Endothelial cell of umbilical vein (primary cell): ENCODE measurements at regions not wholly inside any gene's neighbourhood (a gene's known extent, or its start where the extent isn't known, plus 50 kb on each side); places are given as distances from the start of the nearest gene placed in this dataset.

Experiments
- BruUV-seq: library from RNA; stranded (reverse); fragments of 400-500 nt; replicated peaks from 2 replicates; lab custom pipeline; 2021; lab: Mats Ljungman, UMichigan
- CTCF ChIA-PET: fragments of 300-600, 350-600 bp; sonication (Branson Sonifier 250); formaldehyde crosslinking; loops from one replicate; lab custom pipeline; 2021; ENCODE audit warnings: antibody characterized with exemption, inconsistent platforms; lab: Charles Lee
- POLR2A ChIA-PET: fragments of 300-600, 350-600 bp; sonication (Branson Sonifier 250); formaldehyde crosslinking; loops from one replicate; lab custom pipeline; 2021; ENCODE audit warnings: antibody characterized with exemption, inconsistent platforms; lab: Charles Lee
- DNase-seq: peaks from one replicate; pipeline ENCODE4 v3.0.0-alpha.2; 2011; ENCODE audit warnings: low read depth, low spot score
- FAIRE-seq: peaks from 2 replicates; lab custom pipeline; 2011; peaks lifted over from hg19 to GRCh38; lab: Jason Lieb, UNC
- H2AFZ ChIP-seq: 2 replicates; pipeline ENCODE4 v1.6.0; 2012; ENCODE audit warnings: low read depth, low read length, control low read depth, inconsistent platforms
- H3K27ac ChIP-seq: 2 replicates; pipeline ENCODE4 v1.5.1; 2011; ENCODE audit warnings: low read depth, mild to moderate bottlenecking, control low read depth, low read length, moderate library complexity; ENCODE audit not compliant: insufficient read depth
- H3K27me3 ChIP-seq, 2 experiments: 2 replicates each; pipeline versions ENCODE4 v1.6.0 to v1.6.1; 2011; ENCODE audit warnings: low read length in 2 of 2, mixed read lengths in 1 of 2; ENCODE audit not compliant: control insufficient read depth in 2 of 2, insufficient read depth in 2 of 2
- H3K36me3 ChIP-seq, 2 experiments: 2 replicates in 1 of 2; 3 replicates in 1 of 2; pipeline ENCODE4 v1.5.1; 2011; ENCODE audit warnings: low read length in 2 of 2, mild to moderate bottlenecking in 1 of 2, moderate library complexity in 1 of 2; ENCODE audit not compliant: control insufficient read depth in 2 of 2, insufficient read depth in 2 of 2; ENCODE audit errors: extremely low read depth in 1 of 2
- H3K4me1 ChIP-seq: 3 replicates; pipeline ENCODE4 v1.5.1; 2011; ENCODE audit warnings: mild to moderate bottlenecking, low read length; ENCODE audit not compliant: control insufficient read depth, insufficient read depth; ENCODE audit errors: extremely low read depth
- H3K4me2 ChIP-seq: 2 replicates; pipeline ENCODE4 v1.6.1; 2011; ENCODE audit warnings: low read length, control low read depth, mixed read lengths; ENCODE audit not compliant: insufficient read depth
- H3K4me3 ChIP-seq, 3 experiments: fragments of 200-600 bp in 1 of 3; sonication (generic), shearing (Covaris generic) in 1 of 3; replicated peaks in 1 of 3; 2 replicates each; pipeline ENCODE4 v1.5.1; 2011 to 2016; ENCODE audit warnings: control low read depth in 3 of 3, low read length in 3 of 3, mild to moderate bottlenecking in 2 of 3, inconsistent platforms in 1 of 3, low read depth in 1 of 3, moderate library complexity in 1 of 3; ENCODE audit not compliant: insufficient read depth in 1 of 3
- H3K79me2 ChIP-seq: 2 replicates; pipeline ENCODE4 v1.6.0; 2012; ENCODE audit warnings: low read length, inconsistent platforms; ENCODE audit not compliant: control insufficient read depth, insufficient read depth
- H3K9ac ChIP-seq: replicated peaks from 2 replicates; pipeline ENCODE3; 2011; ENCODE audit warnings: low read length, control low read depth; ENCODE audit not compliant: insufficient read depth; ENCODE audit errors: extremely low read depth
- H3K9me1 ChIP-seq: replicated peaks from 3 replicates; pipeline ENCODE4 v1.6.0; 2011; ENCODE audit warnings: mild to moderate bottlenecking, low read length; ENCODE audit not compliant: control insufficient read depth, insufficient read depth; ENCODE audit errors: extremely low read depth
- H3K9me3 ChIP-seq: replicated peaks from 2 replicates; pipeline ENCODE4 v1.5.1; 2012; ENCODE audit warnings: low read length, inconsistent platforms; ENCODE audit not compliant: control insufficient read depth, insufficient read depth
- H4K20me1 ChIP-seq: replicated peaks from 2 replicates; pipeline ENCODE3; 2011; ENCODE audit warnings: mild to moderate bottlenecking, low read length; ENCODE audit not compliant: control insufficient read depth, insufficient read depth; ENCODE audit errors: extremely low read depth
- CTCF ChIP-seq, 2 donors: IDR thresholded peaks; 1 replicate in 1 of 2; 2 replicates in 1 of 2; pipeline ENCODE4 v1.5.1; 2011; ENCODE audit warnings: low read length in 2 of 2, mild to moderate bottlenecking in 2 of 2, moderate library complexity in 2 of 2, control low read depth in 1 of 2, inconsistent platforms in 1 of 2, low read depth in 1 of 2; ENCODE audit not compliant: insufficient read depth in 1 of 2; ENCODE audit errors: extremely low read depth in 1 of 2
- EZH2 ChIP-seq: IDR thresholded peaks from 2 replicates; pipeline ENCODE4 v1.6.1; 2012; ENCODE audit warnings: borderline replicate concordance, low read depth, mild to moderate bottlenecking, moderate library complexity, low read length, inconsistent platforms; ENCODE audit not compliant: severe bottlenecking
- GATA2 ChIP-seq: IDR thresholded peaks from 2 replicates; pipeline ENCODE4 v1.7.0; 2011; ENCODE audit warnings: low read depth, mild to moderate bottlenecking, moderate library complexity, mixed read lengths, low read length; ENCODE audit not compliant: insufficient read length, insufficient read depth
- MAX ChIP-seq: IDR thresholded peaks from 2 replicates; pipeline ENCODE4 v1.6.1; 2011; ENCODE audit not compliant: insufficient read depth, insufficient read length
- MYC ChIP-seq: IDR thresholded peaks from one replicate; pipeline ENCODE4 v1.6.1; 2011; ENCODE audit warnings: mild to moderate bottlenecking, low read depth, low read length
- dilution Hi-C: fragments of 300-500 bp; cut with MboI; formaldehyde crosslinking; loops from one replicate; pipeline ENCODE4 v1.15.0; 2019; ENCODE audit warnings: low sequenced_read_pairs; ENCODE audit not compliant: extremely low pct_ligation_motif_present
- intact Hi-C: fragments of 100-400 bp; cut with micrococcal nuclease; formaldehyde crosslinking; loops from one replicate; pipeline ENCODE4 v1.10.0; 2022

GRCh38 chr7:91372323-91372722 is 108.1 kb downstream of the FZD1 start:
- CTCF ChIA-PET = interaction anchor here (0.6 to 2.4 kb wide), 7 partner anchors 10 to 413 kb away, joined by 3 to 8 read pairs (median 3); no protein-coding TSS in a partner anchor
- dilution Hi-C loops = no loop called here
- no peak for FAIRE-seq

More at GRCh38 chr7:91372323-91372722, 108.1 kb downstream of the FZD1 start:
- H3K9me3 ChIP-seq = no peaks in the 10 kb centered on the region
- no peak overlapping the region for H2AFZ ChIP-seq
- DNase-seq = no peak
- no peak overlapping the region for H3K27ac ChIP-seq
- no peaks in the 10 kb centered on the region for H3K79me2 ChIP-seq
- H3K9ac ChIP-seq = no peak overlapping the region
- H3K36me3 ChIP-seq = no peaks in the 10 kb centered on the region
- H3K4me2 ChIP-seq = no peak overlapping the region
- no peaks in the 10 kb centered on the region for H3K4me1 ChIP-seq
- intact Hi-C loops = no loop called here
- no peaks in the 10 kb centered on the region for H4K20me1 ChIP-seq
- H3K4me3 ChIP-seq = no peak overlapping the region
- no TSS peak for BruUV-seq
- POLR2A ChIA-PET = no interaction called here
- TF ChIP-seq MAX (no peak), GATA2 (no peak), EZH2 (no peak), MYC (no peak), CTCF (IDR thresholded peaks at IDR 0.05; ENCODE audit: extremely low read depth in 1 of 2, insufficient read depth in 1 of 2, low read depth in 1 of 2, low read length in 2 of 2) (no peak)
- H3K27me3 ChIP-seq = peaks cover 0 to 2% of the 10 kb centered on the region in 2 experiments
- H3K9me1 ChIP-seq = no peaks in the 10 kb centered on the region
